ENCODE measurements at regions not wholly inside any gene's neighbourhood (a gene's known extent, or its start where the extent isn't known, plus 50 kb on each side); places are given as distances from the start of the nearest gene placed in this dataset.
"Not testable (repeated sequence)": the region's sequence is repeated elsewhere in the genome, so short reads cannot be mapped to it uniquely, and the experiment has no call there.

DNA sequence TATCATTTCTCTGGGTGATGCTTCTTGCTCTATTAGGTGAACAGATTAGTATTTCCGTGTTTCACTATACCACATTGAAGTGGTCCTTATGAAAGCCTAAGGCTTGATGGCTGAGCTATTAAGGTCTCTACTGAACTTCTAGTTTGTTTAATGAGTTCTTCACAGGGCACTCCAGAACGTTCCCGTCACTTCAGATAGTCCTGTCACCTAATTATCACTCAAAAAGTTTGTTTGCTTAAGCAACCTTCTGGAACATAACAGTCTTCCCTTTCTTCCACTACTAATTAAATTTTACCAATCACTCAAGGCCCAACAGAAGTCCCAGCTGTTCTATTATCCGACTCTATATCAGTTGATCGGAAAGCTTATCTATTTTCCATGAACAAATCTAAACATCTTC lies 104.6 kb upstream of the ZC3H11B start:
- DNase-seq, result no peak

DNA sequence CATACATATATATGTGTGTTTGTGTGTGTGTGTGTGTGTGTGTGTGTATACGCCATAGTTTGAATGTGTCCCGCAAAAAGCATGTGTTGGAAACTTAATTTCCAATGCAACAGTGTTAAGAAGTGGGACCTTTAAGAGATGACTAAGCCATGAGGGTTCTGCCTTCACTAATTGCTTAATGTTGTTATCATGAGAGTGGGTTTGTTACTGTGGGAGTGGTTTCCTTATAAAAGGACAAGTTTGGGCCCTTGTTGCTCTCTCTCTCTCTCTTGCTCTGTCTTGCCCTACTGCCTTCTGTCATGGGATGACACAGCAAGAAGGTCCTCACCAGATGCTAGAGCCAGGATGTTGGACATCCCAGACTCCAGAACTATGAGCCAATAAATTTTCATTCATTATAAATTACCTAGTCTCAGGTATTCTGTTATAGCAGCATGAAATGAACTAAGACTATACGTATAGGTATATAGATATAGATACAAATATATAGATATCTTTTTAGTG lies 103.8 kb upstream of the ZC3H11B start:
- DNase-seq, result no peak

DNA sequence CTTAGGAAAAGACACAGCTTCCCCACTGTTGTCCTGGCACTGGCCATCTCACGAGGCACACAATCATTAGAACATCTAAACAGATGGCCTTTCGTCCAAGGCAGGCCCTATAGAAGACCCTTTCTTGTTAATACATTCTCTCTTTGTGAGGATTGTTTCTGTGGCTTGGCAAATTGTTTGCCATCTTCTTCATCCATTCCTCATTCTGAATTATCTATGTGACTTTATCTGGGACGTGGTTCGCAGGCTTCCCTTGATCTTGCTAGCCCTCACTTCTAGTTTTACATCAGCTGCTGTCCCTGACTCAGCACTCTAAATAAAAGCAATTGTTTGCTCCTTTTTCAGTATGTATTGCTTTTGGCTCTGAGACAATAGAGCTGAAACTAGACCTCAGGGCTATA lies 101.1 kb upstream of the ZC3H11B start:
- no peak for DNase-seq

DNA sequence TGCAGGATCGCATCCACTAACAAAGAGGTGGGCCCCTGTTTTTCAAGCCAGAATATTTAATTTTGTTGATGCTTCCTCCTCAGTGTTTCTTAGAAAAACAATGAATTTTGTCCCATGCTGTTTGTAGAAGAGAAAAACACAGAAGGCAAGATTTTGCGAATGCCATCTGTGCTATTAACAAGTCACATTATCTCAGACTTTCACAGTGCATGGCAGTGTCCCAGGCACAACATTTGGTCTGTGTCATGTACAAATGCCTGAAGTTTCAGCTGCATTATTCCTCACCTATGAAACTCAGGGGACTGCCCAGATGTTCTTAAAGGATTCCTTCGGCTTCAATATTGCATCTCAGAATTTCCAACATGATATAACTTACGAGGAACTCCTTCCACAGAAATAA lies 99.6 kb upstream of the ZC3H11B start:
- no peak for DNase-seq

DNA sequence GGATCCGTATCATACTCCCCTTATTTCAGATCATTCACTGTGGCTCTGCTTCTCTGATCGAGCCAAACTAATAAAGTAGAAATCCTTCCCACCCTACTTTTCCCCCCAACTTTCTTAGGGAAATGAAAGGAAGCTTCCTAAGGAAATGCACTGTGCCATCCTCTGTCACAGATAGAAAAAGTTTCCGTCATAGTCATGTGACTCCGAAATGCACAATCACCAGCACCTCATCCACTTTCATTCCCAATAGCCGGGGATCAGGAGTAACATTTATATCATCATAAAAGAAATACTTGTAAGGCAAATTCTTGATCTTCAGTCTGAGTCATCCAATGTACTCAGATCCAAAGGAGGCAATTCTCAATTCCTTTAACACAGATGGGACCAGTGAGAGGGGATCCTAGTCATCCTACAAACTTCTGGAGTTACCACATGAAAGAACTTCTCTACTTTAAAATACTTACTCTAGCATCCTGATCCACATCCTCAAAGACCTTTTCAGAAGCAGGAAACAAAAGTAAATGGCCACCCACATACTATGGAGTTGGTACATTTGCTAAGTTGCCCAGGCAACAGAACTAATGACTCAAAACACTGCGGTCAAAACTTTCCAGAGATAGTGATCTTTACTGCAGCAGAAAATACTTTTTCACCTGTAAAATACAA lies 97.8 kb upstream of the ZC3H11B start:
- DNase-seq, result no peak

DNA sequence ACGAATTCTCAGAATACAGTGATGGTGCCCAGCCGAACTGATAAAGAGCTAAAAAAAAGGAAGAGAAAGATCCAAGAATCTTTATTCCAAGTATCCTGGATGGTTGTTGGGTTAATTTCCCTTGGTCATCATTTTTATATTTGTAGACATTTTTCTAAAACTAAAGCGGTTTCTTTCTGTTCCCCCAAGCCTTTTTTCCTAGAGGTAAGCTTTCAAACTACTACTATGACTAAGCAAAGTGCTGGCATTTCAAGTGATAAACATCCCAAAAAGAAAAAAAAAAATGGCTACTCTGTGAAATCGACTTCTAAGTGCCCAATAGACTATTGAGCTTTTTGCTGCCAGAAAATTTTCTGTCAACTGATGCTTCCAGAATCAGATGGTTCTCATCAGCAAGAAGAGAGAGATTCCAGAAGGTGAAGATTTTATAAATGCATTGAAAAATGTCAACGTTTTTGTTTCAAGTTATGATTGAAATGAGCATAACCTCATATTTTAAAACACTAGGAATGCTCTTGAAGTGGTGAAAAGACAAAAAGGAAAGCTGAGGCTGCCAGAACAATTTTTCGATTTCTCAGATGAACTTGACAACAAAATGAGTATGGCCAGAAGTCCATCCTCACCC lies 96.1 kb upstream of the ZC3H11B start:
- no peak for DNase-seq

DNA sequence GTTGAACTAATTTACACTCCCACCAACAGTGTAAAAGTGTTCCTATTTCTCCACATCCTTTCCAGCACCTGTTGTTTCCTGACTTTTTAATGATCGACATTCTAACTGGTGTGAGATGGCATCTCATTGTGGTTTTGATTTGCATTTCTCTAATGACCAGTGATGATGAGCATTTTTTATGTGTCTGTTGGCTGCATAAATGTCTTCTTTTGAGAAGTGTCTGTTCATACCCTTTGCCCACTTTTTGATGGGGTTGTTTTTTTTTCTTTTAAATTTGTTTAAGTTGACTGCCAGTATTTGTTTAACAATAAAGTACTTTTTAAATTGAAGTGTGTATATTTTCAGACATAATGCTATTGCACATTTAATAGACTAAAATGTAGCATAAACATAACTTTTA lies 95.0 kb upstream of the ZC3H11B start:
- DNase-seq, result not testable (repeated sequence)

DNA sequence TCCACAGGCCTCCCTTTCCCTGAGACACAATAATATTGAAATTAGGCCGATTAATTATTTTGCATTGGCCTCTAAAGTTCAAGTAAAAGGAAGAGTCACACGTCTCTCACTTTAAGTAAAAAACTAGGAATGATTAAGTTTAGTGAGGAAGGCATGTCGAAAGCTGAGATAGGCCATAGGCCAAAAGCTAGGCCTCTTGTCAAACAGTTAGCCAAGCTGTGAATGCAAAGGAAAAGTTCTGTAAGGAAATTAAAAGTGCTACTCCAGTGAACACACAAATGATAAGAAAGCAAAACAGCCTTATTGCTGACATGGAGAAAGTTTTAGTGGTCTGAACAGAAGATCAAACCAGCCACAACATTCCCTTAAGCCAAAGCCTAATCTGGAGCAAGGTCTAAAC lies 91.4 kb upstream of the ZC3H11B start:
- not testable (repeated sequence) for DNase-seq

DNA sequence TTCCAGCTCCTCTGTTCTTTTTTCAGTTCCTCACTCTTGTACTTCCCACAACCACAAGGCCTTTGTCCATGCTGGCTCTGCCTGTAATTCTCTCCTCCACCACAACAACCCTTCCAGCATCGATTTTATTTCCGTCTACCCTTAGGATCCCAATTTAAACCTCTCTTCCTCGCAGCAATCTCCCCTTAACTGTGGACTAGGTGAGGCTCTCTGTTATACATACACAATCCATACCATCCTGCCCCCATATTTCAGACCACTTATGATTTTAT lies 90.4 kb upstream of the ZC3H11B start:
- no peak for DNase-seq

DNA sequence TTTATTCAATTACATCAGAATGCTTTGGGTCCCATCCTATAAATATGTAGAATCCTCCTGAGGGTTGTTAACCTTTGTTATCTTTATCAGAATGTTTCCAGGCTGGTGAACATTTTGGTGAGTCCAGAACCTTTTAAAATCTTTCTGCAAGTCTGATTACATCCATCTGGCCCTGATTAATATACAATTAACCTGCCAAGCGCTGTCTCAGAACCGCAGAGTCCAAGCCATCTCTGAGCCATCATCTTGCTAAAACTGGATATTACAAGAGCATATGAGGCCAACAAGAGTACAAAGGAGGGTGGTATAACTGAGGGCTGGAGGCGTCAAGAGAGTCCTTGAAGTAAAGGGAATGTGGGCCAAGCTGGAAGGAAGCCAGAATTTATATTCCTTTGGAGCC lies 88.6 kb upstream of the ZC3H11B start:
- no peak for DNase-seq

DNA sequence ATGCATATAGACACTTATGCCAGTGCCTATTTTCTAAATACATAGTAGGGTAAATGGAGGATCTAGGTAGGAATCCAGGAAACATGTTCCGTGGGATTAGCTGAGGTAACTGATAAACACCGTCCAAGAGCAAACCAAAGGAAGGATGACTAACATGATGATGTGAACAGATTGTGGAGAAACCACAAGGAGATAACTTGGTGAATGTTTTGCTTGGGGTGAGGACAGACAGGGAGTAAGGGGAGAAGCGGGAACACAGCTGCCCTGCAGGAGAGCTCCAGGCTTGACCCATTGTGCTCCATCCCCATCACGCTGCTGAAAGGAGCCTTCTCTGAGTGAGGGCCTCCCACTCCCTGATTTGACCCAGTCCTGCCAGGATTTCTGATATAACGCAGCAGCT lies 87.0 kb upstream of the ZC3H11B start:
- DNase-seq, result no peak

DNA sequence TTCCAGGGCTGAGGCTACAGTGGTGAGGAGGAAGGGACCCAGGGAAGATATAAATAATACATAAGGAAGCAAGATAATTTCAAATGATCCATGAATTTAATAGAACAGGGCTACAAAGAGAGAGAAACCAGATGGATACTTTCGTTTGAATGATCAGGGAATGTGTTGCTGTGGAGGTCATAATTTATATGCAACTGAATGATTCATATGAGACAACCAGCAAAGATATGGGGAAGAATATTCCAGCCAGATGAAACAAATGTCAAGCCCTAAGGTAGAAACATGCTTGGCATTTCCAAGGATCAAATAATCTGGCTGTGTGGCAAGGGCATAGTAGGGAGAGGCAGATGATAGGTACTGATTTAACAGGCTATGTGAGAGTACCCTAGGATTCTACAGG lies 84.8 kb upstream of the ZC3H11B start:
- no peak for DNase-seq

DNA sequence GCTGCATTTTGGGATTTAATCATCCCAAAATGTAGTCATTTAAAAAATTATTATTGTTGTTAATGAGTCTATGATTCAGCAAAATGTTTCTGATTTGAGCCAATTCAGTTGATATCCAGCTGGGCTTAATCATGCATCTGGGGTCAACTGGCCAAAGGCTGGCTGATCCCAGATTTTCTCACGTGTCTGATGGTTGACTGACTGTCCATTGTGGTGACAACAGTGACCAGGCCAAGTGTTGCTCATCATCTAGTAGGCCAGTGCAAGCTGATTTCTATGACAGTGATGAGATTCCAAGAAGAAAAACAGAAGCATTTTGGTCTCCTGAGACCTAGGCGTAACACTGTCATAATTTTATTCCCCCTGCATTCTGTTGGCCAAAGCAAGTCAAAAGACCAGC lies 80.1 kb upstream of the ZC3H11B start:
- DNase-seq, result no peak

DNA sequence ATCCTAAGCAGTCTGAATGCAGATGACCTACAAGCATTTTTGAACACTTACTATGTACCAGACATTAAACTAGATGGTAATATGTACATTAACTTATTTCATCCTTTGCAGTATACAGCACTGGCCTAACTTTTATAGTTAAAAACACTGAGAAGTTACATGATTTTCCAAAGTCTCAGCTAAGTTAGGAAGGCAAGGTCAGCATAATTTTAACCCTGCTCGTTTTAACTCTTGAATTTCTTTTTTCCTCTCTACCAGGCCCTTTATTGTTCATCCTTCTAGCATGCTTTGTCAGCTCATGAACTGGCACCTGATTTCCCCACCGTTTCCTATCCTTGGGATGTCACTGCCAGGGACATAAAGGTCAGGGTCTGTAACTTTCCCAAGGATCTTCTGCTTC lies 76.9 kb upstream of the ZC3H11B start:
- no peak for DNase-seq

DNA sequence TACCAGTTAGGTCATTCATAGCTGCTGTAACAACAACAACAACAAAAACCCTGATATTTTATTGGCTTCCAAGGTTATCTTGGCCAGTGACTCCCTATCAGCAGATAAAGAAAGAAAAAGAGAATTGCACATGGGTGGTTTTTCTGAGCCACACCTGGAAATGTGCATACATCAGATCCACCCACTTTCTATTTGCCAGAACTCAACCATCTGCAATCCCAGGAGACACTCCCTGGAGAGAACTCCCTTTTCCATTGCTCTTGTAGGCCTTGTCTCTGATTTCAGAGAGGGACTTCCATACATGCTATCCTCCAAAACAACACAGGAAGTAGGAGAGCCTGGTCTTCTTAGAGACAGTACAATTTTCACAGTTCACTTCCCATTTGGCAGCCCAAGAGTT lies 74.9 kb upstream of the ZC3H11B start:
- no peak for DNase-seq

DNA sequence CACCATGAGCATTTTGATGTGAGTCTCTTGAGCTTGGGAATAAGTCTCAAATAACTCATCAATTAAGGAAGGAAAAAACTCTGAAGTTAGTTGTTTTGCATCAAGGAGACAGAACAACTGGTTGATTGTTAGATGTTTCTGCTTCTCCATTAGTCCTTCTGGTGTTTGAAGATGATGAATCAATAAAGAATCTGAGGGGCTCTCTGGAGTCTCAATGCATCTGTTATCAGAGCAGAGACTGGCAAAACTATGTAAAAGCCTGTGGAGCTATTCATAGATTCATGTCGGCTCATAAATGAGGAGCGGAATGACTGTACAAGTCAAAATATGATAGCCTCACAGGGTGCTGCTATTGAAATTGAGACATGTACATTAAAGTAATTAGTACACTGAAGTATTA lies 73.3 kb upstream of the ZC3H11B start:
- DNase-seq, result no peak

DNA sequence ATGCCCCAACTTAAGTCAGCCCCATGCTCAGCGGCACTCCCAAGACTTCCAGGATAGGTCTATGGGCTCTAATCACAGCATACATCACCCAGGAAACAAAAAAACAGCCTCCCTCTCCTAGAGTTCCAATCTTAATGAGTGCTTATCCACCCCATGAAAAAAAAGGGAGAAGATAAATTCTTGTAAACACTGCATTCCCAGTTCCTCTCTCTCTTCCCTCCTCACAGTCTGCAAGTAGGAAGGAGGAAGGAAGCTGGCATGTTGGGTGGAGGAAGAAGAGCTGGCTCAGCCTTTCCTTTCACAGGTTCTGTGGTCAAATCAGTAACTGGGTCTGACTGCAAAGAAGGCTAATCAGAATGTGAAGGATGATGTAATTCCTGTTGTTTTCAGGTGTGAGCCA lies 69.9 kb upstream of the ZC3H11B start:
- no peak for DNase-seq

DNA sequence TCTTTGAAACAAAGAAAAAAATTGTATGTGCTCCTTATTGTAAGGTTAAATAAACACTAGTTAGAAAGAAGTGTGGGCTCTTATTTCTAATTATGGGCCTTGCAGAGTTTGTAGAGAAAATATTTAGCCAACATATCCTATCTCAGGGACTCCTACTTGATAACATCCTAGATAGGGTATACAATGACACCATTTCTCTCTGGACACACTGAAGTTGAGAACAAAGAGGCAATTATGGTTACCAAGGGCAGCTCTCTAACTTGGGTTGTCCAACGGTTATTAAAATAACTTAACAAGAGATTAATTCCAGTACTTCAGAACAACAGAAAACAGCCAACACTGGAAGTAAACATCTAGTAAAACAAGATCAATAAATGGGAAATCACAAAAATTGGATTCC lies 69.0 kb upstream of the ZC3H11B start:
- no peak for DNase-seq

DNA sequence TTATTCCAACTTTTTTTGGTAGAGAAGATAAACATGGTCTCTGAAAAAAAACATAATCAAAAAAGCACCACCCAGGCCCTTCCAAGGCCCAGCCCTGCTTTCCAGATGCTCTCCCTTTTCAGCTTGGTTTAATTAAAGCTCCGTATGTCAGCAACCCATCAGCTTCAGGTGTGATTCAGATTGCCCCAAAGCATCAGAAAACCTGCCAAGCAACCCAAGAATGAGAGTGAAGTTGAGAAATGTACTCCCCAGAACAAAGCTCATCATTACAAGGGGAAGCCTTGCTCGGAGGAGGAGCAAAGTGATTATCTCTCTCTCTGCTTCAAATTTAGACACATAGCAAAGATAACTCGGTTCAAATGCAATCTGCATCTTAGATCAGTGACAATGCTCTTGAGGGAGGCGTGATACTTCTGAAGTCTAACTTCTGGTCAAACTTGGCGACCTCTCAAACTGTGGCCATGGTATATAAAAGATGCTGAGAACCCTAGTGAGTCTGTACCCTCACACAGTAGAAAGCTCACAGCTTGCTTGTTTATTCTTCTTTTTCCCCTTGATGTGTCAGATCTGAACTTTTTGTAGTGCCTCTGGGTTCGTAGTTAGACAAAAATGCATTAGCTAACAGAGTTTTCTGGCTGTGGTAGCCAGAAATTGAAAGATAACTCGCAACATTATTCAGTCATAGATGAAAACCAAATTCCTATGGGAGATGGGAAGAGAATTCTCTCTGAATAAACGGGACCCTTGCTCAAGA lies 63.3 kb upstream of the ZC3H11B start:
- no peak for DNase-seq

DNA sequence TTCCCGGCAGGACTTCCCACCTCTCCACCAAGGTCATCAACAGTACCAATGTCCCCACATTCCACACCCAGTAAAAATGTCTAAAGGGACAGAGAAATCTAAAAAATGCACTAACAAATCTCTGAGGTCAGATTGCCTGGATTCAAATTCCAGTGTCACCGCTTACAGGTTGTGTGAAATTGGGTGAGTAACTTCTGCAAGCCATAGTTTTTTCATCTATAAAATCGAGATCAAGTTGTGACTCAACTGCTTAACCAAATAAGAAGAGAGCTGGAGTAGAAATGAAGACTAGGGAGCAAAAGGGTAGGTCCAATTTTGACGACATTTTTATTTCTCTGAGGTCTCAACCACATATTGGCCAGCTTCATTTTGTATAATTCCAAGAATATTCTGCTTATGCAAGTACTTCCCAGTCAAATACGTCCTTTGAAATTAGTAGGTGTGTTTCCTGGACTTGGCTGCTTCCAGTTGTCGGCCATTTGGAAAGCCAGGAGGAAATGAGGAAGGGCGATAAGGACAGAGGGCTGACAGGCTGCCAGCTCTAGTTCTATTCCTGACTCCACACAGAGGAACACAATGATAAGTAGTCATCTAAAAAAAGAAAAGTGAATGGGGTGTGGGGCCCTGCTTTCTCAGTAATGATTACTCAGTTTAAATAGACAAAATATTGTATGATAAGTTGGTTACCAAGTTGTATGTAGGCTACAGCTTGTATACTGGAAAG lies 57.7 kb upstream of the ZC3H11B start:
- no peak for DNase-seq

DNA sequence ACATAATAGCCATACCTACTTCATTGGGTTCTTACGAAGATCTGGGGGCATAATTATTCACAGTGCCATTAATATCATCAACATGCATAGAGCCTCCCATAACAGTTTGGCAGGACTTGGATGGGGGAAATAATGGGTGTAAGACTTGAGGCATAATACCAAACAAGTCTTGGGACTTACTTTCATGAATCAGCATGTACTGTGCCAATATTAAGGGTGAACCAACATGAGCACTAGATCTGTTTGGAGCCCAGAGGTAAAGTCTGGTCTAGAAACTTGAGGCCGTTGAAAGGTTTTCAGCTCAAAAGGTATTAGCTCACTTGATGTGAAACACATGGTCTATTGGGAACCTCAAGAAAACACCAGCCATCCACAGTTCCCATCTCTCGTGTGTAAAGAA lies 56.7 kb upstream of the ZC3H11B start:
- no peak for DNase-seq

DNA sequence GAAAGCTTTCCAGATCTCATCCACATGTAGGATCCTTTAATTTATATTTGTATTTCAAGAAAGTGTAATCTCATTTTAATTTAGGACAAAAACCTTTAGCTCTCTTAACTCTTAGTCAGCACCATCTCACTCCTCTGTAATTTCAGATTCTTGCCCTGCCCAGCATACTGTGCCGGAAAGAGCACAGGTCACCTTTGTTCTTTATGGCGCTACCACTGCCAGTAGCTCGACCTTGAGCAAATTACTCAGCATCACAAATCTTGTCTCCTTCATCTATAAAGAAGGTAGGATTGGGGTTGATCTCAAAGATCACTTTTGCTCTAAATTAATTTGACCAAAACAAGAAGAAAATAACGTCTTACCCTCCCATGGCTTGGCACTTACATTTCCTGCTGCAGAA lies 56.1 kb upstream of the ZC3H11B start:
- no peak for DNase-seq

DNA sequence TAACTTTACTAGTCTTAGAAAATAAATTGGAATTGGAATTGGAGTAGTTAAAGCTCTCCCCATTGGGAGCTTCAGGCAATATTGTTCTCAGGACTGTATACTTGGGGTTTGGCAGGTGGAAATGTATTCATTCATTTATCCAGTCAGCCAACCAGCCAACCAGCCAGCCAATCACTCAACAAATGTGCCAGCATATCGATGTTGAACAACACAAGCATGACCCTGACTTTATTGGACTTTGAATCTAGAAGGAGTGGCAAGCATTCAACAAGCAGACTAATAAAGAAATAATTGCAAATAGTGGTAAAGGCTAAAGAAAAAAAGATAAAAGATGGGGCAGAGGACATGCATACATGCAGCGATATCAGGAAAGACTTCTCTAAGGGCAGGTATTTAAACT lies 55.5 kb upstream of the ZC3H11B start:
- no peak for DNase-seq

DNA sequence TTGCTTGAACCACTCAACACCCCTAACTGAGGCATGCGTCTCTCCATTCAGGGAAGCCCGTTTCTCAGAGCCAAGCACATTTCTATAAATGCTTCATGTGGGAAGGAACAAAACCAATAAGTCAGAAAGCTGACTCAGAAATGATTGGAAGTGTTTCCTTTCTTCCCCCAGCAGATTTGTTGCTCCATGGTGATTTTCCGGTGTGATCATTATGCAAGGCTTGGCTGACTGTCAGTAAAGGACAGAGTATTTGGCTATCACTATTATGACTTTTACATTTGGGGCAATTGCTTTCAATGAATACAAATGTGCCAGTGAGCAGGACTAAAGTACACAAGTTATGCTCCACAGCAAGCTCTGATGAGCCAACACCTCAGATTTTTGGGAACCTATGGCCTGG lies 53.3 kb upstream of the ZC3H11B start:
- no peak for DNase-seq

All from stimulated activated CD4-positive, alpha-beta T cell treated with anti-CD3 and anti-CD28 coated beads, Interleukin-15, amount 100 ng/mL, for 24 hours (primary cell).